ENCODE measurements at regions not wholly inside any gene's neighbourhood (a gene's known extent, or its start where the extent isn't known, plus 50 kb on each side); places are given as distances from the start of the nearest gene placed in this dataset.

DNA sequence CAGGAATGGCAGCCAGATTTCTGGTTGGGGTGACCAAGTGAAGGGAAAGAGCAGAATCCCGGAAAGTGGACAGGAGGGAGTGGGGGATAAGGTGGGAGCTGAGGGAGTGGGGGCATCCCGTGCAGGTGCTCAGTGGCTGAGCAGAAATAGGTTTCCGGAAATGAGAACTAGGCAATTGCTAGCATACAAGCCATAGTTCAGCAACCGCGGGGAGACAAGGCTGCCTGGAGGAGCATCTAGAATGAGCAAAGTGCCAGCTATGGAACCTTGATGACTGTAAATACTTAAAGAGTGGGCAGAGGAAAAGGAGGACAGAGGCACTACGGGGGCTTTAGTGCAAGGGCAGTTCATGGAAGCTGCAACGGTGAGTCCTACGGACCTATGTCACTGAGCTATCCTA, 220.2 kb downstream of the BCL11A start:
- no peak for DNase-seq (ENCODE audit: low spot score)
- in situ Hi-C loops (cut with HindIII; ENCODE audit: low sequenced_read_pairs), result no loop called here

- DNase-seq (ENCODE audit: low spot score), result no peak
- in situ Hi-C loops (cut with HindIII; ENCODE audit: low sequenced_read_pairs), result no loop called here
Observed at GRCh38 chr2:60331115-60331809, 222.2 kb downstream of the BCL11A start.

- DNase-seq (ENCODE audit: low spot score), result no peak
- in situ Hi-C loops (cut with HindIII; ENCODE audit: low sequenced_read_pairs), result no loop called here
Observed at GRCh38 chr2:60329225-60329624, 224.2 kb downstream of the BCL11A start.

DNA sequence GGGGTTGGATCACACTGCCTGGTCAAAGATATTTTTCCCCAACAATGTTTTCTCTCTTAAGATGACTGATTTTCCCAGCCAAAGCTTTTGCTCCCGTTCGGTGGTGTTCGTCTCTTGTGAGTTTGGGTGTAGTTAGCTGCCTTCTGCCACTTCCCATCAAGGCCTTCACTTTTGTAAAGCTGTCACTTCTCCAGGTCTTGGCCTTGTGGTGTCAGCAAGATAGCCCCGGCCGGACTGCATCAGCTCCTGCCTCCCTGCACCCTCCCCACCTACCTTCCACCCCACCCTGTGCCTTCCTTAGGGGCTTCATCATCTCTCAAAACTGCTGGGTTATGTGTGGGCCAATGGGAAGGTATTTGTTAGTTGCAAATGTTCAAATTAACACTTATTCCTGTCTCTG, 228.9 kb downstream of the BCL11A start:
- DNase-seq (ENCODE audit: low spot score), result no peak
- in situ Hi-C loops (cut with HindIII; ENCODE audit: low sequenced_read_pairs), result no loop called here

DNA sequence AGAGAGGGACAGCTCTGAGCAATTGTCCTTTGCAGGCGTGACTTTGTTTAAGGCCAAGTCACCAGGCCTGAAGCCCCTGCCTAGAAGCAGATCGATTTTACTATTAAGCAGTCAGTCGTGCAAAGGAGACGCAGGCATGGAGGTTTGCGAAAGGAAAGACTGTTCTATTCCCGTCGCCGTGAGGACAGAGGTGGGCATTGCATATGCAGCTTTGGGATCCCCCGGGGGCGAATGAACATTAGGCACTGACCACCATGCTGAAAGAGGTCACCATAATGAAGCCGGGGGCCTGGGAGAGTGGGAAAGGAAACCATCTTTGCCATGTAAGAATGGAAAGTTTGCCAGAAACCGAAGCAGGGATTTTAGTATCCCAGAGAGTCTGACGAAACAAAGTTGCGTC, 231.6 kb downstream of the BCL11A start:
- in situ Hi-C loops (cut with HindIII; ENCODE audit: low sequenced_read_pairs), result no loop called here
- no peak for DNase-seq (ENCODE audit: low spot score)

DNA sequence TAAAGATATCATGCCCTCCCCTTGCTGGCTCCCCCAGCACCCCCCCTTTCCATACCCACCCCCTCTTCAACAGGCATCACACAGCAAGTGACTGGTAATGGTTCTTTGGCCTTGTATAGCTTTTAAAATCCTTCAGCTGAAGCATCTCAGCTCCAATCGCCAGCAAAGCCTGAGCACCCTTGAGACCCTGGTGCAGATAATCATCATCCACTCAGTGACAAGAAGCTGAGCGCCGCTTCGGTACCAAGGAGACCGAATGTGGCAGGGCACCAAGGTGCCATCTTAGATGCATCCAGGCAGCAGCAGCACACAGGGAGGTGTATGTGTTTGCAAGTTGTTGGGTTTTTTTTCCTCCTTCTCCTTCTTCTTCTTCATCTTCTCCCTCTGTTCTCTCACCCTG, 232.7 kb downstream of the BCL11A start:
- no peak for DNase-seq (ENCODE audit: low spot score)
- in situ Hi-C loops (cut with HindIII; ENCODE audit: low sequenced_read_pairs), result no loop called here

DNA sequence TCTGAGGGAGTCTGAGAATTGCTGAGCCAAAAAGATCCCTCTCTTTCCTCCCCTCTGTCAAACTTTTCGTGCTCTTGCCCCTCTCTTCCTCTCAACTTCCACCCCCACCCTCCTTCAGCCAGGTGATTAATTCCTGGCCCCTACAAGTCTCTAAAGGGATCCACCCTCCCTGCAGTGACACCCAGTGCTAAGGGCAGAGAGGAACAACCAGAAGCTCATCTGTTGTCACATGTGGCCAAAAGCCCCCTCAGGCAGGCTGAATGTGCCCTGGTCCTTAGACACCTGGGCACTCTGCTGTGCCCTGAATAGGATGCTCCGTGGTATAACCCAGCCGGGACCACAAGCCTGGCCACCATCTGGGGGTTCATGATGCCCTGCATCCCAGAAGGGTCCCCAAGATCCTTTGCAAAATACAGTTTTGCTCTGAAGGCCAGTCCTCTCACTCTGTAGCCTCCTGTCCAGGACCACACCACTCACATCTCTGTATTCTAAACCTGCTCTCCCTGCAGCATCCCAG, 234.4 kb downstream of the BCL11A start:
- in situ Hi-C loops (cut with HindIII; ENCODE audit: low sequenced_read_pairs), result no loop called here
- no peak for DNase-seq (ENCODE audit: low spot score)

GRCh38 chr2:60318544-60318943, 234.9 kb downstream of the BCL11A start:
- DNase-seq (ENCODE audit: low spot score), result no peak
- in situ Hi-C loops (cut with HindIII; ENCODE audit: low sequenced_read_pairs), result no loop called here

DNA sequence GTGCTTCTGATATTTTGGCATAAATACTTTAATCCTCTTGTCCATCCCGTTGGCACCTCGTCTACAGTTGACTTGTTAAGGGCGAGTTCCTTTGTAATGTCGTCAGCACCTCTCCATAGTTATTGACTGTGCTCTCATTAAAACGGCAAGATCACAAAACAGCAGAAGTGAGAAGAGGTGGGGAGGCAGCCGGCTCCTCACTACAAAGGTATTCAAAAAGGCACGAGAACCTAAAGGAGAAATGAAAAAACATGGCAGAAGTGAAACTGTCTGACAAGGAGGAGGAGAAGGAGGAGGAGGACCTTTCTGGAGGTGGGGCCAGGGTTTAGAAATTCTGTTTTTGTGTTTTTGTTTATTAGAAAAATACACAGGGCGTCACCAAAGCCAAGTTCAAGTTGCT, 235.6 kb downstream of the BCL11A start:
- in situ Hi-C loops (cut with HindIII; ENCODE audit: low sequenced_read_pairs), result no loop called here
- no peak for DNase-seq (ENCODE audit: low spot score)

- DNase-seq (ENCODE audit: low spot score), result no peak
- in situ Hi-C loops (cut with HindIII; ENCODE audit: low sequenced_read_pairs), result no loop called here
Observed at GRCh38 chr2:60317034-60317386, 236.4 kb downstream of the BCL11A start.

- no peak for DNase-seq (ENCODE audit: low spot score)
- in situ Hi-C loops (cut with HindIII; ENCODE audit: low sequenced_read_pairs), result no loop called here
Observed at GRCh38 chr2:60316381-60317033, 236.9 kb downstream of the BCL11A start.

DNA sequence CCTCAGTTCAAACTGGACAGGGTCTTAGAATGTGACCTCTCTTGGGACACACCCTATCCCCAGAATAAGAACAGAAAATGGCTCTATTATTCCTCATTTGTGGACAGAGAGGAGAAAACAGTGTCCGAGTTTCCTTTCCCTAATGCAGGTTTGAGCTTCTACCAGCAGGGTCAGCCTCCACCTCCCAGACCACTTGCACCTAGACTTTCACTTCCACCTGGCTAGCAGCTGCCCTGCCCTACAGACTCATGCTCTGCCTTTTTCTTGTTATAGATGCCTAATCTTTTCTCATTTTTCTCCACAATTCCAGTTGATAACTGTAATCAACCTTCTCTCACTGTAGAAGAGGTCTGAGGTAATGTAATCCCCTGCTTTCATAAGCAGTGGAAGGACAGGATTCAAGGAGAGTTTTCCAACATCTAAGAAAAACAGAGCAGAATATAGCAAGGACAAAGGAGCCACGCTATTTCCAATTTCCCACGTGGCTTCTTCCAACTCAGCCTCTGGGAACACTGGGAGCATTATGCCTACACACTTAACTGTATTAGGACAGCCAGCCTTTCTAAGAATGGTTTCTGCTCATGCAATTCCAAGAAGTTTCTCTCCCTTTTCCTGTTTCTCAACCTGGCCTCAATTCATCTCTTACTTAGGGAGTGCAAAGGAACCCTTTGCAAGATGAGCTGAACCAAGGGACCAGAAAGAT, 239.8 kb downstream of the BCL11A start:
- no peak for DNase-seq (ENCODE audit: low spot score)
- in situ Hi-C loops (cut with HindIII; ENCODE audit: low sequenced_read_pairs), result no loop called here

DNA sequence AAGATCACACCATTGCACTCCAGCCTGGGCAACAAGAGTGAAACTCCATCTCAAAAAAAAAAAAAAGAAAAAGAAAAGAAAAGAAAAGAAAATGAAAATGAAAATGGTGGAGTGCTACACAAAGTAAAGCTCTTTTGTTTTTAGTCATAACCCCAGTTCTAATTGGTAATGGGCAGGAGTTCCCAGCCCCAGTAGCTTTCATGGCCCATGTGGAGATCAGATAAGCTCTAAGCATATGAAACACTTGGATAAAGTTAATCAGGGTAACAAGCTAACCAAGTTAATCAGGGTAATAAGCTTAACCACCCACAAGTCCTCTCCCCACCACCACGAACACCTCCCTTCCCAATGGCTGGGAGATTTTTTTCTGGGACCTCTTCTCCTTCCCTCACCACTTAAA, 240.8 kb downstream of the BCL11A start:
- no peak for DNase-seq (ENCODE audit: low spot score)
- in situ Hi-C loops (cut with HindIII; ENCODE audit: low sequenced_read_pairs), result no loop called here

DNA sequence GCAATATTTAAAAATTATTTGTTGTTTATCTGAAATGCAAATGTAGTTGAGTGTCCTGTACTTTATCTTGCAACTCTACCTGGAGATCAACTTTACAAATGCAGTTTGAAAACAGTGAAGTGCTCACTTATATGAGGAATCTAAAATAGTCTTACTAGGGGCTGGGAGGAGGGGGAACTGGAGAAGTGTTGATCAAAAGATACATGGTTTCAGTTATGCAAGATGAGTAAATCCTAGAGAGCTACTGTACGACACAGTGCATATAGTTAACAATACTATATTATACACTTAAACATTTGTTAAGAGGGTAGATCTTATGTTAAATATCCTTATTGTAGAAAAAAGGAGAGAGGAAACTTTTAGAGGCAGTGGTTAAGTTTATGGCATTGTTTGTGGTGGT, 241.9 kb downstream of the BCL11A start:
- in situ Hi-C loops (cut with HindIII; ENCODE audit: low sequenced_read_pairs), result no loop called here
- no peak for DNase-seq (ENCODE audit: low spot score)

GRCh38 chr2:60309941-60310660, 243.4 kb downstream of the BCL11A start:
- in situ Hi-C loops (cut with HindIII; ENCODE audit: low sequenced_read_pairs), result no loop called here
- no peak for DNase-seq (ENCODE audit: low spot score)

- in situ Hi-C loops (cut with HindIII; ENCODE audit: low sequenced_read_pairs), result no loop called here
- no peak for DNase-seq (ENCODE audit: low spot score)
Observed at GRCh38 chr2:60309336-60309735, 244.1 kb downstream of the BCL11A start.

GRCh38 chr2:60306267-60306861, 247.1 kb downstream of the BCL11A start:
- no peak for DNase-seq (ENCODE audit: low spot score)

DNA sequence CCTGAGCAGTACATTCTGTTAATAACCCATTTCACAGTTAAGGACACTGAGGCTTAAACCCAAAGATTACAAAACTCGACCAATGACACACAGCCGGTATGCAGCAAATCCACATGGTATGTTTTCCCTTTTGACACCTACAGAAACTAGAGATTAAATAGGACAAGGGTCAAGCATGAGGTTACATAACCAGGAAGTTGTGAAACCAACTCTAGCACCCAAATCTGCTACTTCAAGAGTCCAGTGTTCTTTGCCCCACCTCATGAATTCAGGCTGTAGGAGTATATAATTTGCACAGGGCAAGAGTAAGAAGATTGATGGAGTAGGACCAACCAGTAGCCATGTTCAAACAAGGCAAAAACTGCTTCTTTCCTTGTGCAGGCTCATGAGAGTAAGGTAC, 249.8 kb downstream of the BCL11A start:
- no peak for DNase-seq (ENCODE audit: low spot score)
- in situ Hi-C loops (cut with HindIII; ENCODE audit: low sequenced_read_pairs), result no loop called here

More at GRCh38 chr2:60306267-60306861, 247.1 kb downstream of the BCL11A start:
- in situ Hi-C loops (cut with HindIII; ENCODE audit: low sequenced_read_pairs), result no loop called here

- in situ Hi-C loops (cut with HindIII; ENCODE audit: low sequenced_read_pairs), result no loop called here
- no peak for DNase-seq (ENCODE audit: low spot score)
Observed at GRCh38 chr2:60302377-60303126, 250.9 kb downstream of the BCL11A start.
